A549 (cell line): ENCODE measurements at regions not wholly inside any gene's neighbourhood (a gene's known extent, or its start where the extent isn't known, plus 50 kb on each side); places are given as distances from the start of the nearest gene placed in this dataset.

Source experiments
- ATAC-seq, 2 experiments: fragments of 200-7000 bp in 1 of 2; fragments of >200 bp in 1 of 2; cut with Nextera tagmentation in 1 of 2; cut with Tn5 transposase in 1 of 2; 3 replicates each; pipeline versions ENCODE4 v1.8.0 to v1.9.1; 2018 to 2020; ENCODE audit warnings: mild to moderate bottlenecking in 1 of 2, moderate library complexity in 1 of 2
- CTCF ChIA-PET: fragments of 300-600 bp; sonication (Branson Sonifier 250); formaldehyde crosslinking; extraction: SDS; loops from one replicate; lab custom pipeline; 2021; ENCODE audit warnings: antibody characterized with exemption, inconsistent platforms; lab: Yijun Ruan, JAX
- POLR2A ChIA-PET: fragments of 350-600 bp; formaldehyde crosslinking; extraction: SDS; loops from one replicate; lab custom pipeline; 2021; ENCODE audit warnings: antibody characterized with exemption, inconsistent platforms; lab: Yijun Ruan, JAX
- DNase-seq, 2 experiments: peaks; one replicate each; pipeline versions ENCODE4 v3.0.0 to v3.0.0-alpha.2; 2011 to 2016; ENCODE audit warnings: low read depth in 1 of 2, low spot score in 1 of 2
- FAIRE-seq: peaks from 2 replicates; lab custom pipeline; 2011; peaks lifted over from hg19 to GRCh38; lab: Jason Lieb, UNC
- H3K27ac ChIP-seq, 2 experiments: fragments of >200 bp; sonication (Bioruptor Twin); formaldehyde crosslinking; 3 replicates each; pipeline ENCODE4 v1.5.1; 2016 to 2017
- H3K4me1 ChIP-seq: fragments of >200 bp; sonication (Bioruptor Twin); formaldehyde crosslinking; 3 replicates; pipeline ENCODE4 v1.6.1; 2016
- H3K4me2 ChIP-seq: fragments of >200 bp; sonication (Bioruptor Twin); formaldehyde crosslinking; 3 replicates; pipeline ENCODE4 v1.6.1; 2016
- H3K4me3 ChIP-seq: fragments of >200 bp; sonication (Bioruptor Twin); formaldehyde crosslinking; 3 replicates; pipeline ENCODE4 v1.5.1; 2016
- H3K9me3 ChIP-seq: fragments of >200 bp; sonication (Bioruptor Twin); formaldehyde crosslinking; 3 replicates; pipeline ENCODE4 v1.6.1; 2016
- ATOH8 ChIP-seq: fragments of 250-450 bp; sonication (Bioruptor Pico); IDR thresholded peaks from 2 replicates; pipeline ENCODE4 v1.5.0; 2020; ENCODE audit warnings: low read depth, mild to moderate bottlenecking, moderate library complexity
- CBX2 ChIP-seq: fragments of 200-600 bp; sonication (generic); IDR thresholded peaks from 2 replicates; pipeline ENCODE4 v1.6.1; 2016; ENCODE audit warnings: low read depth, mild to moderate bottlenecking, borderline replicate concordance
- CBX8 ChIP-seq: fragments of 200-600 bp; sonication (generic); IDR thresholded peaks from 2 replicates; pipeline ENCODE4 v1.6.1; 2016
- CEBPB ChIP-seq, 2 experiments: fragments of >200 bp in 1 of 2; sonication (Bioruptor Twin) in 1 of 2; formaldehyde crosslinking in 1 of 2; IDR thresholded peaks; 2 replicates each; pipeline ENCODE4 v1.6.1; 2012 to 2016
- CHD2 ChIP-seq: fragments of 150-350 bp; IDR thresholded peaks from 2 replicates; pipeline ENCODE4 v1.6.1; 2014; ENCODE audit warnings: low read length; ENCODE audit not compliant: partially characterized antibody
- CHD4 ChIP-seq: fragments of 200-600 bp; sonication (generic); IDR thresholded peaks from 2 replicates; pipeline ENCODE4 v1.6.1; 2016; ENCODE audit warnings: antibody characterized with exemption, mild to moderate bottlenecking, borderline replicate concordance
- E2F6 ChIP-seq: IDR thresholded peaks from 2 replicates; pipeline ENCODE4 v1.6.1; 2012; ENCODE audit warnings: low read depth, borderline replicate concordance
- EHMT2 ChIP-seq: fragments of 200-600 bp; sonication (generic); IDR thresholded peaks from 2 replicates; pipeline ENCODE4 v1.6.1; 2016; ENCODE audit warnings: antibody characterized with exemption, low read depth, mild to moderate bottlenecking, moderate library complexity
- FOSB ChIP-seq: fragments of 250-450 bp; sonication (Bioruptor Pico); IDR thresholded peaks from 2 replicates; pipeline ENCODE4 v1.5.0; 2020; ENCODE audit warnings: mild to moderate bottlenecking, moderate library complexity
- HDAC2 ChIP-seq: fragments of 200-600 bp; sonication (generic); IDR thresholded peaks from 2 replicates; pipeline ENCODE4 v1.6.1; 2016
- HES2 ChIP-seq: fragments of >200 bp; sonication (Bioruptor Twin); formaldehyde crosslinking; IDR thresholded peaks from 2 replicates; pipeline ENCODE4 v1.6.1; 2016
- HEYL ChIP-seq: fragments of 250-450 bp; sonication (Bioruptor Pico); IDR thresholded peaks from 2 replicates; pipeline ENCODE4 v1.8.0; 2021; ENCODE audit warnings: mild to moderate bottlenecking, moderate library complexity
- HOXB5 ChIP-seq: fragments of 250-450 bp; sonication (Bioruptor Pico); IDR thresholded peaks from 2 replicates; pipeline ENCODE4 v1.5.0; 2020; ENCODE audit warnings: mild to moderate bottlenecking, moderate library complexity
- KDM1A ChIP-seq: fragments of 200-600 bp; sonication (generic); IDR thresholded peaks from 2 replicates; pipeline ENCODE4 v1.6.1; 2016; ENCODE audit warnings: low read depth, mild to moderate bottlenecking
- KDM5A ChIP-seq: fragments of 200-600 bp; sonication (generic); IDR thresholded peaks from 2 replicates; pipeline ENCODE4 v1.6.1; 2016; ENCODE audit warnings: antibody characterized with exemption, mild to moderate bottlenecking
- POLR2AphosphoS2 ChIP-seq: conservative IDR thresholded peaks from 2 replicates; pipeline ENCODE4 v1.6.1; 2012; ENCODE audit warnings: low read length, improper control_type of control experiment, inconsistent platforms
- RCOR1 ChIP-seq: fragments of 150-350 bp; IDR thresholded peaks from 2 replicates; pipeline ENCODE4 v1.6.1; 2014; ENCODE audit warnings: antibody characterized with exemption, low read length, low read depth
- RFX5 ChIP-seq: fragments of 450-650 bp; IDR thresholded peaks from 2 replicates; pipeline ENCODE4 v1.7.1; 2014; ENCODE audit warnings: antibody characterized with exemption, mild to moderate bottlenecking, moderate library complexity
- RNF2 ChIP-seq: fragments of 200-600 bp; sonication (generic); IDR thresholded peaks from 2 replicates; pipeline ENCODE4 v1.6.1; 2016; ENCODE audit warnings: low read depth, mild to moderate bottlenecking, antibody characterized with exemption, moderate library complexity, borderline replicate concordance
- SMC3 ChIP-seq: fragments of >200 bp; sonication (Bioruptor Twin); formaldehyde crosslinking; IDR thresholded peaks from 3 replicates; pipeline ENCODE4 v1.6.1; 2018; ENCODE audit warnings: inconsistent platforms
- SREBF2 ChIP-seq: fragments of 450-650 bp; IDR thresholded peaks from 2 replicates; pipeline ENCODE4 v1.6.1; 2014; ENCODE audit warnings: mild to moderate bottlenecking, moderate library complexity
- USF2 ChIP-seq: fragments of 450-650 bp; IDR thresholded peaks from 2 replicates; pipeline ENCODE4 v1.6.1; 2014; ENCODE audit warnings: antibody characterized with exemption
- ZFP36 ChIP-seq: fragments of 450-650 bp; IDR thresholded peaks from 2 replicates; pipeline ENCODE4 v1.6.1; 2014; ENCODE audit warnings: borderline replicate concordance; ENCODE audit not compliant: partially characterized antibody
- WGBS: methylation state at CpG from one replicate; pipeline ENCODE4 v1.1.6; 2017; ENCODE audit errors: missing lambda C conversion rate; 5-methylcytosine and 5-hydroxymethylcytosine counted together

- TF ChIP-seq ATOH8 = no peak
- TF ChIP-seq E2F6 = no peak
- no peak for TF ChIP-seq RNF2
- no peak for TF ChIP-seq ZFP36
- TF ChIP-seq KDM5A = no peak
- TF ChIP-seq HOXB5 (CRISPR knock-in tag) = no peak
- no peak for TF ChIP-seq POLR2AphosphoS2
- no peak for TF ChIP-seq CHD4
- no peak for FAIRE-seq
- H3K4me2 ChIP-seq = no peak overlapping the region
- ChIA-PET POLR2A (no interaction called here), CTCF (no interaction called here)
- peaks cover 36% of the 10 kb centered on the region for H3K4me1 ChIP-seq
- H3K4me3 ChIP-seq = no peak overlapping the region
- ATAC-seq = no peak
- WGBS = 78% methylated on average over 14 of the region's 17 CpGs
- no peak for DNase-seq
- H3K9me3 ChIP-seq = no peaks in the 10 kb centered on the region
- H3K27ac ChIP-seq = peak overlapping the region; percentile 21 to 76; a peak in 4 of 6 replicates
These were observed 152.7 kb downstream of the VEGFA start for GRCh38 chr6:43922426-43923375.

GRCh38 chr6:43921548-43922425 lies 151.8 kb downstream of the VEGFA start:
- CTCF ChIA-PET = no interaction called here
- WGBS = 82% methylated on average over 16 of the region's 20 CpGs
- no peak for TF ChIP-seq RCOR1
- TF ChIP-seq RNF2 = no peak
- no peak for TF ChIP-seq HES2
- TF ChIP-seq SREBF2 = no peak
- TF ChIP-seq ATOH8 = no peak
- TF ChIP-seq EHMT2 = no peak
- TF ChIP-seq USF2 = no peak
- TF ChIP-seq HOXB5 (CRISPR knock-in tag) = no peak
- no peak for TF ChIP-seq HEYL (CRISPR knock-in tag)
- TF ChIP-seq CHD2 = no peak
- peak overlapping the region in 1 of 2 experiments; percentile 31; a peak in 2 of 6 replicates for H3K27ac ChIP-seq
- ATAC-seq (no peak), DNase-seq (no peak), FAIRE-seq (no peak)
- H3K4me1 ChIP-seq = peaks cover 33% of the 10 kb centered on the region
- POLR2A ChIA-PET = no interaction called here
- H3K4me2 ChIP-seq = no peak overlapping the region
- H3K9me3 ChIP-seq = no peaks in the 10 kb centered on the region
- no peak overlapping the region for H3K4me3 ChIP-seq

GRCh38 chr6:43921039-43921438 lies 151.0 kb downstream of the VEGFA start:
- WGBS = 73% methylated on average over 9 of the region's 9 CpGs
- Histone ChIP-seq H3K4me1 (peaks cover 33% of the 10 kb centered on the region; the same call in 2 of the 3 replicates), H3K4me2 (no peak overlapping the region), H3K9me3 (no peaks in the 10 kb centered on the region), H3K4me3 (no peak overlapping the region), H3K27ac (peak overlapping the region in 1 of 2 experiments; percentile 28; a peak in 2 of 6 replicates)
- DNase-seq (no peak), ATAC-seq (no peak), FAIRE-seq (no peak)
- TF ChIP-seq CBX2 = no peak
- TF ChIP-seq RFX5 = no peak
- TF ChIP-seq SMC3 = no peak
- TF ChIP-seq KDM1A = no peak
- no peak for TF ChIP-seq HEYL (CRISPR knock-in tag)
- TF ChIP-seq CBX8 = no peak
- no peak for TF ChIP-seq CEBPB (IDR thresholded peaks at IDR 0.05)
- TF ChIP-seq HDAC2 = no peak
- no peak for TF ChIP-seq CHD4
- TF ChIP-seq CHD2 = no peak
- TF ChIP-seq FOSB = no peak
- CTCF ChIA-PET = no interaction called here
- POLR2A ChIA-PET = no interaction called here
